ENCODE measurements at regions not wholly inside any gene's neighbourhood (a gene's known extent, or its start where the extent isn't known, plus 50 kb on each side); places are given as distances from the start of the nearest gene placed in this dataset.

DNA sequence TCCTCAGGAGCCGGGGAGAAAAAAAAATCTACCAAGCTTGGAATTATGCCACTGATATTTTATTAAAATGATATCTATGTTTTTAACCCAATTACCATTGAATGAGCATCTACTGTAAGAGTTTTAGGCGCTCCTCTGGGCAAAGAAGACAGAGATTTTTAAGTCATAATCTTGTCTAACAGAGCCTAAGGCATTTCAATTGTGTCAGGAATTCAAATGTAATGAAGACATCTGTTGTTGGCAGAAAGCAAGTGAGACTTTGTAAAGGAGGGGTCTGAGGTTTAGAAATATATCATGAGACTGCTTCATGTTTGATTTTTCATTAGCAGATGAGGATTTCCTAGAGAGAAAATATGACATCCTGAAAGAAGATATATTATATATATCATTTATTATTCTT is 1158.1 kb downstream of the FSTL5 start:
- DNase-seq (no peak), ATAC-seq (no peak)
- no peaks in the 10 kb centered on the region for H3K36me3 ChIP-seq (ENCODE audit: low read depth)
- H3K4me1 ChIP-seq (ENCODE audit: low read depth): no peaks in the 10 kb centered on the region
- no peaks in the 10 kb centered on the region for H3K9me3 ChIP-seq
- intact Hi-C loops (cut with DNase I, micrococcal nuclease): no loop called here
- TF ChIP-seq, protein P1, sequence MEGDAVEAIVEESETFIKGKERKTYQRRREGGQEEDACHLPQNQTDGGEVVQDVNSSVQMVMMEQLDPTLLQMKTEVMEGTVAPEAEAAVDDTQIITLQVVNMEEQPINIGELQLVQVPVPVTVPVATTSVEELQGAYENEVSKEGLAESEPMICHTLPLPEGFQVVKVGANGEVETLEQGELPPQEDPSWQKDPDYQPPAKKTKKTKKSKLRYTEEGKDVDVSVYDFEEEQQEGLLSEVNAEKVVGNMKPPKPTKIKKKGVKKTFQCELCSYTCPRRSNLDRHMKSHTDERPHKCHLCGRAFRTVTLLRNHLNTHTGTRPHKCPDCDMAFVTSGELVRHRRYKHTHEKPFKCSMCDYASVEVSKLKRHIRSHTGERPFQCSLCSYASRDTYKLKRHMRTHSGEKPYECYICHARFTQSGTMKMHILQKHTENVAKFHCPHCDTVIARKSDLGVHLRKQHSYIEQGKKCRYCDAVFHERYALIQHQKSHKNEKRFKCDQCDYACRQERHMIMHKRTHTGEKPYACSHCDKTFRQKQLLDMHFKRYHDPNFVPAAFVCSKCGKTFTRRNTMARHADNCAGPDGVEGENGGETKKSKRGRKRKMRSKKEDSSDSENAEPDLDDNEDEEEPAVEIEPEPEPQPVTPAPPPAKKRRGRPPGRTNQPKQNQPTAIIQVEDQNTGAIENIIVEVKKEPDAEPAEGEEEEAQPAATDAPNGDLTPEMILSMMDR (IDR thresholded peaks at IDR 0.05): no peak
- no peak overlapping the region for H3K4me3 ChIP-seq

DNA sequence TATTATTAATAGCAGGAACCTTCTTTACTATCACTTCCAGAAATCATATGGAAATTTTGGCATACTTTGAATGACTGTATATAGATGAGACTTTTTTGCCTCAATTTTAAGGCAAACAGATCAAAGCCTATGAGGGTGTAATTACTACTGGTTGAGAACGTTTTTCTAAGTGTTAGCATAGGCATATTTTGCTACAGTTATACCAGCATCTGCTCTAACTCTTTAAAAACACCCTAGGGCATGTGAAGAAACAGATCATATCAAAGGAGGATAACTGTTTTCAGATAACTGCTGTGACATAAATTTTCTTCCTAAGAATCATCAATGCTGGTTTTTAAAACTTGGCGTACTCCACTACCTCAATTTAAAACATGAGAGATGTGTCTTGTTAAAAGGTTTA is 1155.3 kb downstream of the FSTL5 start:
- DNase-seq: no peak
- H3K4me1 ChIP-seq (ENCODE audit: low read depth): no peaks in the 10 kb centered on the region
- TF ChIP-seq, protein P1 (IDR thresholded peaks at IDR 0.05): no peak
- H3K4me3 ChIP-seq: no peak overlapping the region
- ATAC-seq: no peak
- intact Hi-C loops (cut with DNase I, micrococcal nuclease): no loop called here
- no peaks in the 10 kb centered on the region for H3K9me3 ChIP-seq
- no peaks in the 10 kb centered on the region for H3K36me3 ChIP-seq (ENCODE audit: low read depth)

DNA sequence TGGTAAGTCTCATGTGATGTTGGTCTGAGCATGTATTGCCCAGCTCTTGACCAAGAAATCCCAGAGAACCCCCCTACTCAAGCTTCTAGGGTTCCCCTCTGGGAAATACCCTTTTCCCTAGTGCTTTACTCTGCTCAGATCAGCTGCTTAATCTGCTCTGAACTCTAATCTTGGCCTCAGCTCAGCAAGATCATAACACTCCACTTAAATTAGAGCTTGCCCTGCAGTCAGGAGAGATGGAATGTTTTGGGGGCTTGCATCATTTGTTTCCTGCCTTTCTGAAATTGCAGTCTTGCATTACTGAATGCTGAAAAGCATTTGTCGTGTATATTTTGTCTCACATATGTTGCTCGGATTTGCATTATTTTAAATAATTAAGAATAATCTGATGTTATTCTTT is 1153.6 kb downstream of the FSTL5 start:
- no peak for DNase-seq
- Histone ChIP-seq H3K9me3 (no peaks in the 10 kb centered on the region), H3K36me3 (ENCODE audit: low read depth) (no peaks in the 10 kb centered on the region), H3K4me1 (ENCODE audit: low read depth) (no peaks in the 10 kb centered on the region), H3K4me3 (no peak overlapping the region)
- intact Hi-C loops (cut with DNase I, micrococcal nuclease): no loop called here
- TF ChIP-seq, protein P1 (IDR thresholded peaks at IDR 0.05): no peak
- no peak for ATAC-seq

Measured in mucosa of descending colon (tissue), 3 donors.